DND-41 (cell line): ENCODE measurements at regions not wholly inside any gene's neighbourhood (a gene's known extent, or its start where the extent isn't known, plus 50 kb on each side); places are given as distances from the start of the nearest gene placed in this dataset.

Source experiments
- ATAC-seq: fragments of 200-7000 bp; cut with Tn5 transposase; 3 replicates; pipeline ENCODE4 v1.9.1; 2021; ENCODE audit warnings: low read depth; ENCODE audit not compliant: insufficient read depth
- DNase-seq: peaks from one replicate; pipeline ENCODE4 v3.0.0-alpha.2; 2020
- H2AFZ ChIP-seq: 2 replicates; pipeline ENCODE4 v1.6.0; 2012; ENCODE audit warnings: low read depth, low read length
- H3K27ac ChIP-seq: 2 replicates; pipeline ENCODE4 v1.5.1; 2012; ENCODE audit warnings: low read length, inconsistent platforms
- H3K27me3 ChIP-seq: fragments of 200-600 bp; sonication (generic); 2 replicates; pipeline ENCODE4 v1.6.0; 2012; ENCODE audit warnings: low read length, mild to moderate bottlenecking, inconsistent platforms; ENCODE audit not compliant: insufficient read depth, poor library complexity
- H3K36me3 ChIP-seq: 2 replicates; pipeline ENCODE4 v1.5.1; 2012; ENCODE audit warnings: low read length, inconsistent platforms; ENCODE audit not compliant: insufficient read depth
- H3K4me1 ChIP-seq: 2 replicates; pipeline ENCODE4 v1.5.1; 2012; ENCODE audit warnings: mild to moderate bottlenecking, low read length; ENCODE audit not compliant: insufficient read depth
- H3K4me2 ChIP-seq: 2 replicates; pipeline ENCODE4 v1.6.0; 2012; ENCODE audit warnings: mild to moderate bottlenecking, moderate library complexity, low read length, inconsistent platforms; ENCODE audit not compliant: insufficient read depth
- H3K4me3 ChIP-seq, 2 experiments: fragments of 200-600 bp in 1 of 2; shearing (Covaris generic) in 1 of 2; 2 replicates each; pipeline ENCODE4 v1.5.1; 2012 to 2016; ENCODE audit warnings: inconsistent platforms in 2 of 2, low read length in 2 of 2, mild to moderate bottlenecking in 2 of 2, low read depth in 1 of 2, moderate library complexity in 1 of 2
- H3K79me2 ChIP-seq: 2 replicates; pipeline ENCODE4 v1.6.0; 2012; ENCODE audit warnings: low read length, inconsistent platforms; ENCODE audit not compliant: insufficient read depth
- H3K9ac ChIP-seq: 2 replicates; pipeline ENCODE4 v1.6.0; 2012; ENCODE audit warnings: low read depth, mild to moderate bottlenecking, inconsistent platforms, low read length, moderate library complexity
- H3K9me3 ChIP-seq: 2 replicates; pipeline ENCODE4 v1.5.1; 2012; ENCODE audit warnings: low read length, moderate library complexity, mild to moderate bottlenecking, inconsistent platforms; ENCODE audit not compliant: insufficient read depth, severe bottlenecking
- H4K20me1 ChIP-seq: 2 replicates; pipeline ENCODE4 v1.6.0; 2012; ENCODE audit warnings: low read length; ENCODE audit not compliant: insufficient read depth
- EZH2 ChIP-seq: IDR thresholded peaks from 3 replicates; pipeline ENCODE4 v1.6.1; 2012; ENCODE audit warnings: borderline replicate concordance, low read depth, mild to moderate bottlenecking, moderate library complexity, low read length, inconsistent platforms; ENCODE audit not compliant: severe bottlenecking
- TF ChIP-seq, protein P1 (sequence below): IDR thresholded peaks from 2 replicates; pipeline ENCODE4 v1.5.1; 2012; ENCODE audit warnings: borderline replicate concordance, low read length, moderate library complexity, mild to moderate bottlenecking; ENCODE audit not compliant: poor library complexity, severe bottlenecking; ENCODE audit errors: extremely low read depth

DNA sequence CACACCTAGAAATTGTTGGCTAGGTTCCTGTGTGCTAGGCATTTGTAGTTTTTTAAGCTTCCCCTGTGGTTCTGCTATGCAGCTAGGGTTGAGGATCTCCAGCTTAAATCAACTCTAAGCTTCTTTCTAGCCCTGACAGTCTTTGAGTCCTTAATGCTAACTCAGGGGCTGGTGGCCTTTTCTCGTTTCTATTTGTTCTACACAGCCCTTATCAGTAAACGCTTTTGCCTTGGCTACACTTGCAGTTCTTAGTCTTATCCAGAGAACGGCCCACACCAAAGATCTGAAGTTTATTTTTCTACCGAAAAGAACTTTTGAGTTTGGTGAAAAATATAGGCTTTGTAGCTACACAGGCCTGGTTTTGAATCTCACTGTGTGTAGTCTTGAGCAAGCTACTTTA lies 212.0 kb downstream of the DHX15 start:
- H2AFZ ChIP-seq, result no peak overlapping the region
- TF ChIP-seq, protein P1, sequence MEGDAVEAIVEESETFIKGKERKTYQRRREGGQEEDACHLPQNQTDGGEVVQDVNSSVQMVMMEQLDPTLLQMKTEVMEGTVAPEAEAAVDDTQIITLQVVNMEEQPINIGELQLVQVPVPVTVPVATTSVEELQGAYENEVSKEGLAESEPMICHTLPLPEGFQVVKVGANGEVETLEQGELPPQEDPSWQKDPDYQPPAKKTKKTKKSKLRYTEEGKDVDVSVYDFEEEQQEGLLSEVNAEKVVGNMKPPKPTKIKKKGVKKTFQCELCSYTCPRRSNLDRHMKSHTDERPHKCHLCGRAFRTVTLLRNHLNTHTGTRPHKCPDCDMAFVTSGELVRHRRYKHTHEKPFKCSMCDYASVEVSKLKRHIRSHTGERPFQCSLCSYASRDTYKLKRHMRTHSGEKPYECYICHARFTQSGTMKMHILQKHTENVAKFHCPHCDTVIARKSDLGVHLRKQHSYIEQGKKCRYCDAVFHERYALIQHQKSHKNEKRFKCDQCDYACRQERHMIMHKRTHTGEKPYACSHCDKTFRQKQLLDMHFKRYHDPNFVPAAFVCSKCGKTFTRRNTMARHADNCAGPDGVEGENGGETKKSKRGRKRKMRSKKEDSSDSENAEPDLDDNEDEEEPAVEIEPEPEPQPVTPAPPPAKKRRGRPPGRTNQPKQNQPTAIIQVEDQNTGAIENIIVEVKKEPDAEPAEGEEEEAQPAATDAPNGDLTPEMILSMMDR, result no peak
- TF ChIP-seq EZH2, result no peak
- H3K9me3 ChIP-seq, result no peaks in the 10 kb centered on the region
- H3K4me1 ChIP-seq, result no peaks in the 10 kb centered on the region
- no peak for DNase-seq
- H3K27ac ChIP-seq, result no peak overlapping the region
- H3K79me2 ChIP-seq, result no peaks in the 10 kb centered on the region
- no peaks in the 10 kb centered on the region for H3K27me3 ChIP-seq
- no peak overlapping the region for H3K4me3 ChIP-seq
- H3K4me2 ChIP-seq, result no peak overlapping the region
- ATAC-seq, result no peak
- H3K9ac ChIP-seq, result no peak overlapping the region
- no peaks in the 10 kb centered on the region for H4K20me1 ChIP-seq
- no peaks in the 10 kb centered on the region for H3K36me3 ChIP-seq

DNA sequence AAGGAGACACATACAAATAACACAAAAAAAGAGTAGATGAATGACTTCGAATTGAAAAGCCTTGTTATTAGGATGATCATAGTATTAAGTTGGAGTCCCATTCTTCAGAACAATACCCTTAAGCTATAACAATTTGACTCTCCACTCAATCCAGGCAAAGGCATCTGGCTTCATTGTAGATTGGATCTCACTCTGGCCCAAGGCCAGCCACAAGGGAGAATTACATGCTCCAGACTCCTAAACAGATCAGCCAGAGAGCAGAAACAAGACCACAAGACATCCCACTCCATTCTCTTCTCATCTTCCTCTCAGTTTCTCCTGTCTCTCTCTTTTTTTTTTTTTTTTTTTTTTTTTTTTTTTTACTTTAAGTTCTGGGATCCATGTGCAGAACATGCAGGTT lies 213.9 kb downstream of the DHX15 start:
- Histone ChIP-seq H3K4me2 (no peak overlapping the region), H3K4me1 (no peaks in the 10 kb centered on the region), H2AFZ (no peak overlapping the region), H3K36me3 (no peaks in the 10 kb centered on the region), H4K20me1 (no peaks in the 10 kb centered on the region), H3K9ac (no peak overlapping the region), H3K27ac (no peak overlapping the region), H3K27me3 (no peaks in the 10 kb centered on the region), H3K79me2 (no peaks in the 10 kb centered on the region), H3K9me3 (no peaks in the 10 kb centered on the region), H3K4me3 (no peak overlapping the region)
- DNase-seq (no peak), ATAC-seq (no peak)
- TF ChIP-seq, protein P1, result no peak

- H4K20me1 ChIP-seq, result no peaks in the 10 kb centered on the region
These were observed 214.8 kb downstream of the DHX15 start for GRCh38 chr4:24369507-24370029.

More at GRCh38 chr4:24369507-24370029, 214.8 kb downstream of the DHX15 start:
- Histone ChIP-seq H3K4me2 (no peak overlapping the region), H3K9ac (no peak overlapping the region), H3K79me2 (no peaks in the 10 kb centered on the region), H3K9me3 (no peaks in the 10 kb centered on the region), H3K27ac (no peak overlapping the region), H2AFZ (no peak overlapping the region), H3K4me3 (no peak overlapping the region), H3K36me3 (no peaks in the 10 kb centered on the region), H3K4me1 (no peaks in the 10 kb centered on the region), H3K27me3 (no peaks in the 10 kb centered on the region)
- no peak for DNase-seq
- TF ChIP-seq, protein P1, result no peak
- TF ChIP-seq EZH2, result no peak
- no peak for ATAC-seq
